Naive thymus-derived CD4-positive, alpha-beta T cell (primary cell): ENCODE measurements at regions not wholly inside any gene's neighbourhood (a gene's known extent, or its start where the extent isn't known, plus 50 kb on each side); places are given as distances from the start of the nearest gene placed in this dataset.

Experiments used
- ATAC-seq: fragments of 150-1000 bp; cut with Tn5 transposase; 2 replicates; pipeline ENCODE4 v1.10.0; 2021; ENCODE audit warnings: mild to moderate bottlenecking, moderate library complexity
- CTCF ChIA-PET: fragments of 350-600 bp; sonication (Branson Sonifier 250); formaldehyde crosslinking; loops from one replicate; lab custom pipeline; 2021; ENCODE audit warnings: antibody characterized with exemption; lab: Charles Lee
- POLR2A ChIA-PET: fragments of 350-600 bp; sonication (Branson Sonifier 250); formaldehyde crosslinking; loops from one replicate; lab custom pipeline; 2021; ENCODE audit warnings: antibody characterized with exemption, inconsistent platforms; lab: Charles Lee
- DNase-seq, 9 donors: peaks; one replicate each; pipeline versions ENCODE4 v3.0.0 to v3.0.0-alpha.2; 2020 to 2022; ENCODE audit warnings: mixed read lengths in 1 of 9
- H3K27ac ChIP-seq: one replicate; pipeline ENCODE4 v1.7.0; 2013; ENCODE audit warnings: mild to moderate bottlenecking, low read depth, low read length, moderate library complexity
- H3K27me3 ChIP-seq, 2 donors: one replicate each; pipeline ENCODE4 v1.7.0; 2013; ENCODE audit warnings: low read length in 2 of 2, mild to moderate bottlenecking in 2 of 2, moderate library complexity in 2 of 2; ENCODE audit not compliant: control insufficient read depth in 2 of 2, insufficient read depth in 2 of 2
- H3K36me3 ChIP-seq, 3 experiments: 1 replicate in 2 of 3; 2 replicates in 1 of 3; pipeline ENCODE4 v1.7.0; 2013; ENCODE audit warnings: low read length in 3 of 3, mild to moderate bottlenecking in 3 of 3, moderate library complexity in 1 of 3; ENCODE audit not compliant: insufficient read depth in 3 of 3, control insufficient read depth in 2 of 3
- H3K4me1 ChIP-seq, 2 donors: one replicate each; pipeline ENCODE4 v1.7.0; 2013; ENCODE audit warnings: low read length in 2 of 2, mild to moderate bottlenecking in 2 of 2, moderate library complexity in 1 of 2; ENCODE audit not compliant: control insufficient read depth in 2 of 2, insufficient read depth in 2 of 2
- H3K4me3 ChIP-seq: 2 replicates; pipeline ENCODE4 v1.7.0; 2013; ENCODE audit warnings: mild to moderate bottlenecking, low read length
- H3K9me3 ChIP-seq, 3 experiments: 1 replicate in 2 of 3; 2 replicates in 1 of 3; pipeline ENCODE4 v1.7.0; 2013; ENCODE audit warnings: low read length in 3 of 3; ENCODE audit not compliant: control insufficient read depth in 2 of 3
- H3K27ac Mint-ChIP-seq, 9 donors: one replicate each; pipeline ENCODE4 v1.8.0; 2020 to 2022; ENCODE audit warnings: mixed read lengths in 9 of 9, mild to moderate bottlenecking in 8 of 9, moderate library complexity in 5 of 9, inconsistent platforms in 2 of 9
- H3K27me3 Mint-ChIP-seq, 5 donors: one replicate each; pipeline ENCODE4 v1.8.0; 2021 to 2022; ENCODE audit warnings: mixed read lengths in 5 of 5, mild to moderate bottlenecking in 1 of 5
- H3K36me3 Mint-ChIP-seq, 5 donors: one replicate each; pipeline ENCODE4 v1.8.0; 2020 to 2022; ENCODE audit warnings: mixed read lengths in 5 of 5, mild to moderate bottlenecking in 3 of 5, inconsistent platforms in 1 of 5
- H3K4me1 Mint-ChIP-seq, 7 donors: one replicate each; pipeline ENCODE4 v1.8.0; 2020 to 2022; ENCODE audit warnings: mixed read lengths in 7 of 7, mild to moderate bottlenecking in 3 of 7, inconsistent platforms in 1 of 7
- H3K4me3 Mint-ChIP-seq, 10 donors: one replicate each; pipeline ENCODE4 v1.8.0; 2020 to 2022; ENCODE audit warnings: mild to moderate bottlenecking in 10 of 10, mixed read lengths in 10 of 10, moderate library complexity in 6 of 10, inconsistent platforms in 2 of 10
- H3K9me3 Mint-ChIP-seq, 11 donors: one replicate each; pipeline ENCODE4 v1.8.0; 2020 to 2022; ENCODE audit warnings: mixed read lengths in 11 of 11, mild to moderate bottlenecking in 4 of 11, inconsistent platforms in 1 of 11, moderate library complexity in 1 of 11
- intact Hi-C, 2 donors: fragments of 100-400 bp; cut with micrococcal nuclease; formaldehyde crosslinking; loops; one replicate each; pipeline ENCODE4 v1.15.1; 2023

- Mint-ChIP-seq H3K4me1 (no peaks in the 10 kb centered on the region), H3K27me3 (no peaks in the 10 kb centered on the region), H3K27ac (no peak overlapping the region), H3K9me3 (peaks cover 0 to 2% (median 0%) of the 10 kb centered on the region in 11 donors), H3K4me3 (no peak overlapping the region), H3K36me3 (no peaks in the 10 kb centered on the region)
- ATAC-seq (no peak), DNase-seq (no peak)
- ChIA-PET POLR2A (no interaction called here), CTCF (no interaction called here)
- Histone ChIP-seq H3K4me1 (no peaks in the 10 kb centered on the region), H3K27me3 (no peaks in the 10 kb centered on the region), H3K4me3 (no peak overlapping the region), H3K9me3 (no peaks in the 10 kb centered on the region), H3K36me3 (no peaks in the 10 kb centered on the region), H3K27ac (no peak overlapping the region)
- intact Hi-C loops, result no loop called here
Measured at GRCh38 chr5:118603278-118603677, 385.1 kb downstream of the DTWD2 start.

GRCh38 chr5:118598311-118598710 lies 390.0 kb downstream of the DTWD2 start:
- H3K36me3 ChIP-seq, result no peaks in the 10 kb centered on the region
- no peaks in the 10 kb centered on the region for H3K9me3 Mint-ChIP-seq
- no peaks in the 10 kb centered on the region for H3K9me3 ChIP-seq
- no peaks in the 10 kb centered on the region for H3K36me3 Mint-ChIP-seq
- DNase-seq, result no peak
- H3K27me3 ChIP-seq, result no peaks in the 10 kb centered on the region
- H3K4me1 ChIP-seq, result no peaks in the 10 kb centered on the region
- H3K4me1 Mint-ChIP-seq, result no peaks in the 10 kb centered on the region
- no peak overlapping the region for H3K4me3 Mint-ChIP-seq
- H3K27me3 Mint-ChIP-seq, result no peaks in the 10 kb centered on the region
- H3K4me3 ChIP-seq, result no peak overlapping the region
- POLR2A ChIA-PET, result no interaction called here
- CTCF ChIA-PET, result no interaction called here
- intact Hi-C loops, result no loop called here
- no peak overlapping the region for H3K27ac Mint-ChIP-seq
- ATAC-seq, result no peak
- no peak overlapping the region for H3K27ac ChIP-seq

GRCh38 chr5:118597543-118597942 lies 390.8 kb downstream of the DTWD2 start:
- no peaks in the 10 kb centered on the region for H3K9me3 Mint-ChIP-seq
- no peaks in the 10 kb centered on the region for H3K4me1 Mint-ChIP-seq
- H3K4me3 Mint-ChIP-seq, result no peak overlapping the region
- intact Hi-C loops, result no loop called here
- H3K27ac Mint-ChIP-seq, result no peak overlapping the region
- H3K27me3 Mint-ChIP-seq, result no peaks in the 10 kb centered on the region
- DNase-seq, result no peak
- no peaks in the 10 kb centered on the region for H3K36me3 Mint-ChIP-seq
- POLR2A ChIA-PET, result no interaction called here
- Histone ChIP-seq H3K36me3 (no peaks in the 10 kb centered on the region), H3K4me3 (no peak overlapping the region), H3K27me3 (no peaks in the 10 kb centered on the region), H3K27ac (no peak overlapping the region), H3K4me1 (no peaks in the 10 kb centered on the region), H3K9me3 (no peaks in the 10 kb centered on the region)
- ATAC-seq, result no peak
- CTCF ChIA-PET, result no interaction called here

- Mint-ChIP-seq H3K27me3 (peaks cover 0 to under 1% (median 0%) of the 10 kb centered on the region in 5 donors), H3K36me3 (no peaks in the 10 kb centered on the region), H3K27ac (no peak overlapping the region), H3K4me3 (no peak overlapping the region), H3K9me3 (peaks cover 0 to under 1% (median 0%) of the 10 kb centered on the region in 11 donors), H3K4me1 (no peaks in the 10 kb centered on the region)
- Histone ChIP-seq H3K4me3 (no peak overlapping the region), H3K9me3 (no peaks in the 10 kb centered on the region), H3K4me1 (no peaks in the 10 kb centered on the region), H3K27me3 (no peaks in the 10 kb centered on the region), H3K27ac (no peak overlapping the region), H3K36me3 (no peaks in the 10 kb centered on the region)
- ChIA-PET POLR2A (no interaction called here), CTCF (no interaction called here)
- DNase-seq (no peak), ATAC-seq (no peak)
- intact Hi-C loops, result no loop called here
Measured at GRCh38 chr5:118596255-118596654, 392.1 kb downstream of the DTWD2 start.

- ChIA-PET POLR2A (no interaction called here), CTCF (no interaction called here)
- H3K4me1 Mint-ChIP-seq, result no peaks in the 10 kb centered on the region
- peaks cover 0 to 4% (median 0%) of the 10 kb centered on the region in 11 donors for H3K9me3 Mint-ChIP-seq
- peaks cover 0 to 7% (median 0%) of the 10 kb centered on the region in 5 donors for H3K27me3 Mint-ChIP-seq
- no peak for DNase-seq
- no peak overlapping the region for H3K27ac Mint-ChIP-seq
- ATAC-seq, result no peak
- H3K4me3 ChIP-seq, result no peak overlapping the region
- no peaks in the 10 kb centered on the region for H3K36me3 Mint-ChIP-seq
- H3K4me1 ChIP-seq, result no peaks in the 10 kb centered on the region
- no peaks in the 10 kb centered on the region for H3K9me3 ChIP-seq
- no peak overlapping the region for H3K27ac ChIP-seq
- intact Hi-C loops, result no loop called here
- no peaks in the 10 kb centered on the region for H3K27me3 ChIP-seq
- no peaks in the 10 kb centered on the region for H3K36me3 ChIP-seq
- no peak overlapping the region for H3K4me3 Mint-ChIP-seq
Measured at GRCh38 chr5:118593003-118593328, 395.4 kb downstream of the DTWD2 start.

GRCh38 chr5:118592229-118593002 lies 395.9 kb downstream of the DTWD2 start:
- H3K9me3 ChIP-seq, result no peaks in the 10 kb centered on the region
- ChIA-PET POLR2A (no interaction called here), CTCF (no interaction called here)
- H3K36me3 ChIP-seq, result no peaks in the 10 kb centered on the region
- no peak overlapping the region for H3K27ac ChIP-seq
- ATAC-seq (no peak), DNase-seq (no peak)
- no peak overlapping the region for H3K4me3 ChIP-seq
- H3K9me3 Mint-ChIP-seq, result peaks cover 0 to 4% (median 0%) of the 10 kb centered on the region in 11 donors
- H3K27me3 ChIP-seq, result no peaks in the 10 kb centered on the region
- peaks cover 0 to 10% (median 0%) of the 10 kb centered on the region in 5 donors for H3K27me3 Mint-ChIP-seq
- no peaks in the 10 kb centered on the region for H3K4me1 ChIP-seq
- H3K4me1 Mint-ChIP-seq, result no peaks in the 10 kb centered on the region
- H3K36me3 Mint-ChIP-seq, result no peaks in the 10 kb centered on the region
- H3K27ac Mint-ChIP-seq, result no peak overlapping the region
- intact Hi-C loops, result no loop called here
- H3K4me3 Mint-ChIP-seq, result no peak overlapping the region

GRCh38 chr5:118590806-118591205 lies 397.5 kb downstream of the DTWD2 start:
- Histone ChIP-seq H3K4me3 (no peak overlapping the region), H3K36me3 (no peaks in the 10 kb centered on the region), H3K4me1 (no peaks in the 10 kb centered on the region), H3K9me3 (no peaks in the 10 kb centered on the region), H3K27ac (no peak overlapping the region), H3K27me3 (no peaks in the 10 kb centered on the region)
- ChIA-PET POLR2A (no interaction called here), CTCF (no interaction called here)
- Mint-ChIP-seq H3K4me3 (no peak overlapping the region), H3K36me3 (no peaks in the 10 kb centered on the region), H3K4me1 (no peaks in the 10 kb centered on the region), H3K27ac (no peak overlapping the region), H3K9me3 (peaks cover 0 to 4% (median 0%) of the 10 kb centered on the region in 11 donors), H3K27me3 (peaks cover 0 to 17% (median 0%) of the 10 kb centered on the region in 5 donors)
- ATAC-seq, result no peak
- intact Hi-C loops, result no loop called here
- DNase-seq, result no peak
